Breast epithelium (tissue), 3 donors: ENCODE measurements at regions not wholly inside any gene's neighbourhood (a gene's known extent, or its start where the extent isn't known, plus 50 kb on each side); places are given as distances from the start of the nearest gene placed in this dataset.

ENCODE experiments used
- POLR2A ChIP-seq: fragments of 450-650 bp; IDR thresholded peaks from one replicate; pipeline ENCODE4 v1.6.1; 2016; ENCODE audit warnings: antibody characterized with exemption, mild to moderate bottlenecking, moderate library complexity
- TF ChIP-seq, protein P1 (sequence below), 3 donors: fragments of 450-650 bp; IDR thresholded peaks; one replicate each; pipeline ENCODE4 v1.5.1; 2016 to 2017; ENCODE audit warnings: antibody characterized with exemption in 3 of 3, mild to moderate bottlenecking in 3 of 3, moderate library complexity in 3 of 3

- no peak for TF ChIP-seq POLR2A
- TF ChIP-seq, protein P1, sequence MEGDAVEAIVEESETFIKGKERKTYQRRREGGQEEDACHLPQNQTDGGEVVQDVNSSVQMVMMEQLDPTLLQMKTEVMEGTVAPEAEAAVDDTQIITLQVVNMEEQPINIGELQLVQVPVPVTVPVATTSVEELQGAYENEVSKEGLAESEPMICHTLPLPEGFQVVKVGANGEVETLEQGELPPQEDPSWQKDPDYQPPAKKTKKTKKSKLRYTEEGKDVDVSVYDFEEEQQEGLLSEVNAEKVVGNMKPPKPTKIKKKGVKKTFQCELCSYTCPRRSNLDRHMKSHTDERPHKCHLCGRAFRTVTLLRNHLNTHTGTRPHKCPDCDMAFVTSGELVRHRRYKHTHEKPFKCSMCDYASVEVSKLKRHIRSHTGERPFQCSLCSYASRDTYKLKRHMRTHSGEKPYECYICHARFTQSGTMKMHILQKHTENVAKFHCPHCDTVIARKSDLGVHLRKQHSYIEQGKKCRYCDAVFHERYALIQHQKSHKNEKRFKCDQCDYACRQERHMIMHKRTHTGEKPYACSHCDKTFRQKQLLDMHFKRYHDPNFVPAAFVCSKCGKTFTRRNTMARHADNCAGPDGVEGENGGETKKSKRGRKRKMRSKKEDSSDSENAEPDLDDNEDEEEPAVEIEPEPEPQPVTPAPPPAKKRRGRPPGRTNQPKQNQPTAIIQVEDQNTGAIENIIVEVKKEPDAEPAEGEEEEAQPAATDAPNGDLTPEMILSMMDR (IDR thresholded peaks at IDR 0.05), result no peak
These were observed 984.4 kb upstream of the PABPC4L start for GRCh38 chr4:135186002-135186401.
